ENCODE measurements at regions not wholly inside any gene's neighbourhood (a gene's known extent, or its start where the extent isn't known, plus 50 kb on each side); places are given as distances from the start of the nearest gene placed in this dataset.

DNA sequence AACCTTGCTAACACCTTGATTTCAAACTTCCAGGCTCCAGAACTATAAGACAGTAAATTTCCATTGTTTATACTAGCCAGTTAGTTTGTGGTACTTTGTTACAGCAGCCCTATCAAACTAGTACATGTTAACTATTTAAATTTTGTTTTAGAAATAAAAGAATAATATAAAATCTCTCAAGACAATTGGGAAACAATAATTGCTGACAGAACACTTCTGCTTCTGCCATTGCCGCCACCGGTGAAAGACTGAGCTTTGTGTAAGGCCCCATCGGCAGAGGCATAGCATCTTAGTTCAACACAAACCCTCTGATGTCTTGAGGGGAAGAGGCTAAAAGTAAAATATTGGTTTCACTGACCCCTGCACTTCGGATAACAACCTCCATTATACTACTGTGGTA is 1607.1 kb upstream of the SEL1L start:
- H3K4me3 ChIP-seq (ENCODE audit: low read length) = no peak overlapping the region
- DNase-seq (ENCODE audit: low read depth) = no peak
- TF ChIP-seq, protein P1, sequence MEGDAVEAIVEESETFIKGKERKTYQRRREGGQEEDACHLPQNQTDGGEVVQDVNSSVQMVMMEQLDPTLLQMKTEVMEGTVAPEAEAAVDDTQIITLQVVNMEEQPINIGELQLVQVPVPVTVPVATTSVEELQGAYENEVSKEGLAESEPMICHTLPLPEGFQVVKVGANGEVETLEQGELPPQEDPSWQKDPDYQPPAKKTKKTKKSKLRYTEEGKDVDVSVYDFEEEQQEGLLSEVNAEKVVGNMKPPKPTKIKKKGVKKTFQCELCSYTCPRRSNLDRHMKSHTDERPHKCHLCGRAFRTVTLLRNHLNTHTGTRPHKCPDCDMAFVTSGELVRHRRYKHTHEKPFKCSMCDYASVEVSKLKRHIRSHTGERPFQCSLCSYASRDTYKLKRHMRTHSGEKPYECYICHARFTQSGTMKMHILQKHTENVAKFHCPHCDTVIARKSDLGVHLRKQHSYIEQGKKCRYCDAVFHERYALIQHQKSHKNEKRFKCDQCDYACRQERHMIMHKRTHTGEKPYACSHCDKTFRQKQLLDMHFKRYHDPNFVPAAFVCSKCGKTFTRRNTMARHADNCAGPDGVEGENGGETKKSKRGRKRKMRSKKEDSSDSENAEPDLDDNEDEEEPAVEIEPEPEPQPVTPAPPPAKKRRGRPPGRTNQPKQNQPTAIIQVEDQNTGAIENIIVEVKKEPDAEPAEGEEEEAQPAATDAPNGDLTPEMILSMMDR (conservative IDR thresholded peaks at IDR 0.05; ENCODE audit: low read length) = no peak

DNA sequence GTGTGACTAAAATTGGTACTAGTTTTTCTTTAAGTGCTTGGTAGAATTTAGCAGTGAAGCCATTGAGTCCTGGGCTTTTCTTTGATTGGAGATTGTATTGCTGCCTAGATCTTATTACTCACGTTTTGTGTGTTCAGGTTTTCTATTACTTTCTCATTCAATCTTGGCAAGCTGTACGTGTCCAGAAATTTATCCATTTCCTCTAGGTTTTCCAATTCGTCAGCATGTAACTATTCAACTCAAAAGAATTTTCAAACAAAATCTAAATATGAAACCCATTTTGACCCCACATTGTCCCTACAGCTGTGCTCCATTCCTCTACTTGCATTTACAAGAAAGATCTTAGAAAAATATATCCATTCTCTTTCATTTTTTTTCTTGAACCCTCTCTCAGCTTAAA is 1613.4 kb upstream of the SEL1L start:
- no peak overlapping the region for H3K4me3 ChIP-seq (ENCODE audit: low read length)
- TF ChIP-seq, protein P1 (conservative IDR thresholded peaks at IDR 0.05; ENCODE audit: low read length) = no peak
- DNase-seq (ENCODE audit: low read depth) = no peak

DNA sequence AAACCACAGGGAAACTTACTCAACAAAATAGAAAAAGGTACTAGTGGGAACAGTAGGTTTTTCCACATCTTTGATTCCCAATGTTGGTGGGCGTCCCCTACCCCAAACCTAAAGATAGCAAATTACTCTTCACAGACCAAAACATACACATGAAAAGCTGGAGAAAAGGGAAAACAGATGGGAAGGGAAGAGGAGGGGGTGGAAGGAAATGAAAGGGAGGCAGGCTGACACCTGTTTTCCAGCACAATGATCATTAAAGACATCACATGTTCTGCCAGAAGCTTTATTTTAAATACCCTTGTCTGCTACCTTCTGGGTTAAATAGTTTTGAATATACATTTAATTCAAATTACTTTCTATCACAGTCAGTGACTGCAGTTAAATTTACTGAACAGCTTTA is 1617.9 kb upstream of the SEL1L start:
- H3K4me3 ChIP-seq (ENCODE audit: low read length) = no peak overlapping the region
- TF ChIP-seq, protein P1 (conservative IDR thresholded peaks at IDR 0.05; ENCODE audit: low read length) = no peak
- DNase-seq (ENCODE audit: low read depth) = no peak

DNA sequence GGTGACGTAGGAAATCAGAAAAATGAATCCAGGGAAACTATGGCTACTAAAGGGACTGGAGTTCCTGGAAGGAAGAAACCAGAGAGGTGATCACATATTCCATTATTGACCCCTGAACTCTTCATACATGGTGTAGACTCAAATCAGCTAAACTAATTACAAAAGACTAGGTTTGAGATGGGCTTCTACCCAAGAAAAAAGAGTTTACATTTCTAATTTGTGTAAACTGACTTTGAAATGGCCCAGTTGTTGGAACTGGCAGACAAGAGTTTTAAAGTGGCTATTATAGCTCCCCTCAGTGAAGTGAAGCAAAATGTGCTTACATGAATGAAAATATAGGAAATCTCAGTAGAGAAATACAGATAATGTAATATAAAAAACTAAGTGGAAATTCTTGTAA is 1619.4 kb upstream of the SEL1L start:
- TF ChIP-seq, protein P1 (conservative IDR thresholded peaks at IDR 0.05; ENCODE audit: low read length) = no peak
- no peak overlapping the region for H3K4me3 ChIP-seq (ENCODE audit: low read length)
- DNase-seq (ENCODE audit: low read depth) = no peak

DNA sequence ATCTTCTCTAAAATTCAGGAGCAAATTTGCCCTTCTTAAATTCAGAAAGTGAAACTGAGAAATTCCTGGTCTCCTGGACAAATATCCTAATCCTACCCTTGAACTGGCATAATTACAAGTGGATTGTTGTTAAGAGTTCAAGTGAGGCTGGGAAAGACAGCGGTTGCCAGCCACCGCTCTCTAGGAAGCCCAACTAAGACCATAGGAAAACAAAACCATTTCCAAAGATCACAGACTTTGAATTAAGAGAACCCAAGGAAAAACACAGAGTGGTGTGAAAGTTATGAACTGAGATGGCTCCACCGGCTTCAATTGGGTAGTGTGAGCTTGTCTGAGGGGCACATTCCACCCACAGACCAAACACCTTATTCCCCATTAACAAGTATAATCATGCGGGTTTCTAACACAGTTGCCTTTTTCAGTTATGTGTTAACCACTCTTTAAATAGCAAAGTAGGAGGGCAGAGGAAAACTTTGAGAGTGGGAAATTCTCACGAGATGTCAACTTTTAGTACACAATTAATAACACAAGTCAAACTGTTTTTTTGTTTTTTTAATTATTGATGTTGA is 1628.8 kb upstream of the SEL1L start:
- no peak overlapping the region for H3K4me3 ChIP-seq (ENCODE audit: low read length)
- no peak for DNase-seq (ENCODE audit: low read depth)
- TF ChIP-seq, protein P1 (conservative IDR thresholded peaks at IDR 0.05; ENCODE audit: low read length) = no peak

DNA sequence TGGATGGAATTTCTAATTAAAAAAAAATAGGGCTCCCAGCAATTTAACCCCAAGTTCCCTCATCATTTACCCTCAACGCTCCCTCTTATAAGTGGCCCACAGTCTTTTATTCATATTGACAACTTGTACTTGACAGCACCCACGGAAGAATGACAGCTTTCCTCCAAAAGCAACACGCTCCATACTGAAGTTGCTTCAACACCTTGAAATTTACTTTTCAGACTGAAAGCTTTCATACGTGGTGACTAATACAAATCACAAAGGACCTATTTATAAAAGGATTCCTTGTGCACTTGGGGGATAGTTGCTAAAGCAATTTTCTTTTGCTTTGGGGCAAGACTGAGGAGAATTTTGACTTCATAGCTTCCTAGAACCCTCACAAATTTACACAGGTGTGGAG is 1629.4 kb upstream of the SEL1L start:
- H3K4me3 ChIP-seq (ENCODE audit: low read length) = no peak overlapping the region
- no peak for DNase-seq (ENCODE audit: low read depth)
- TF ChIP-seq, protein P1 (conservative IDR thresholded peaks at IDR 0.05; ENCODE audit: low read length) = no peak

DNA sequence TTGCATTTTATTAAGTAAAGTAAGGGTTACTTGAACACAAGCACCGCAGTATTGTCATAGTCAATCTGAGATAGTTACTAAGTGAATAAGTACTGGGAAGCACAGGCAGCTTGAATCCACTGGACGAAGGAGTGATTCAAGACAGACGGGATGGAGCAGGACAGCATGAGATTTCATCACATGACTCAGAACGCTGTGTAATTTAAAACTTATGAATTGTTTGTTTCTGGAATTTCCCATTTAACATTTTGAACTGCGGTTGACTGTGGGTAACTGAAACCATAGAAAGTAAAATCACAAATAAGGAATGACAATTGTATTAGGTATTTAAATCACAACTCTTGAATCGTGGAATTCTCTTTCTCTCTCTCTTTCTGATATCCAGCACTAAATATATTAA is 1630.4 kb upstream of the SEL1L start:
- no peak overlapping the region for H3K4me3 ChIP-seq (ENCODE audit: low read length)
- TF ChIP-seq, protein P1 (conservative IDR thresholded peaks at IDR 0.05; ENCODE audit: low read length) = no peak
- peak; percentile 73 for DNase-seq (ENCODE audit: low read depth)
